ENCODE measurements at regions not wholly inside any gene's neighbourhood (a gene's known extent, or its start where the extent isn't known, plus 50 kb on each side); places are given as distances from the start of the nearest gene placed in this dataset.

- TF ChIP-seq, protein P1, sequence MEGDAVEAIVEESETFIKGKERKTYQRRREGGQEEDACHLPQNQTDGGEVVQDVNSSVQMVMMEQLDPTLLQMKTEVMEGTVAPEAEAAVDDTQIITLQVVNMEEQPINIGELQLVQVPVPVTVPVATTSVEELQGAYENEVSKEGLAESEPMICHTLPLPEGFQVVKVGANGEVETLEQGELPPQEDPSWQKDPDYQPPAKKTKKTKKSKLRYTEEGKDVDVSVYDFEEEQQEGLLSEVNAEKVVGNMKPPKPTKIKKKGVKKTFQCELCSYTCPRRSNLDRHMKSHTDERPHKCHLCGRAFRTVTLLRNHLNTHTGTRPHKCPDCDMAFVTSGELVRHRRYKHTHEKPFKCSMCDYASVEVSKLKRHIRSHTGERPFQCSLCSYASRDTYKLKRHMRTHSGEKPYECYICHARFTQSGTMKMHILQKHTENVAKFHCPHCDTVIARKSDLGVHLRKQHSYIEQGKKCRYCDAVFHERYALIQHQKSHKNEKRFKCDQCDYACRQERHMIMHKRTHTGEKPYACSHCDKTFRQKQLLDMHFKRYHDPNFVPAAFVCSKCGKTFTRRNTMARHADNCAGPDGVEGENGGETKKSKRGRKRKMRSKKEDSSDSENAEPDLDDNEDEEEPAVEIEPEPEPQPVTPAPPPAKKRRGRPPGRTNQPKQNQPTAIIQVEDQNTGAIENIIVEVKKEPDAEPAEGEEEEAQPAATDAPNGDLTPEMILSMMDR (IDR thresholded peaks at IDR 0.05), result no peak
- TF ChIP-seq POLR2AphosphoS5 (IDR thresholded peaks at IDR 0.05) (no peak), POLR2A (IDR thresholded peaks at IDR 0.05) (no peak)
These were observed 96.8 kb upstream of the MLIP start for GRCh38 chr6:54014440-54014839.
